Central memory CD4-positive, alpha-beta T cell (primary cell): ENCODE measurements at regions not wholly inside any gene's neighbourhood (a gene's known extent, or its start where the extent isn't known, plus 50 kb on each side); places are given as distances from the start of the nearest gene placed in this dataset.

Source experiments
- DNase-seq: peaks from one replicate; pipeline ENCODE4 v3.0.0; 2022

DNA sequence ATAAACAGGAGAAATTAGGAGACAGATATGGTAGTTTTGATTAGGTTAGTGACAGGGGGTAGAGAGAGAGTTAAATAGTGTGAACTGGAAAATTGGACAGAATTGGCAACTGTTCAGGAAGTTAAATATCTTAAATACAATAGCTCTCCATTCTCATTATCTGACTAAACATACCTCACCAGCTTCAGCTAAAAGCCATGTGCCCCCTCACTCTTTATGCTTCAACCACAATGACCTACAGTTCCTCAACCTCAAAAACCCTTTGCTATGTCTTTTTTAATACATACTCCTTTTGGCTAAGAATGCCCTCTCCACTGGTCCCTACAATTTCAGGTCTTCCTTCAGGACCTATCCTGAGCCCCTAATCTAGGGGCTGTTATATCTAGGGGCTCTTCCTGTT lies 740.2 kb upstream of the ZEB2 start:
- DNase-seq: no peak

DNA sequence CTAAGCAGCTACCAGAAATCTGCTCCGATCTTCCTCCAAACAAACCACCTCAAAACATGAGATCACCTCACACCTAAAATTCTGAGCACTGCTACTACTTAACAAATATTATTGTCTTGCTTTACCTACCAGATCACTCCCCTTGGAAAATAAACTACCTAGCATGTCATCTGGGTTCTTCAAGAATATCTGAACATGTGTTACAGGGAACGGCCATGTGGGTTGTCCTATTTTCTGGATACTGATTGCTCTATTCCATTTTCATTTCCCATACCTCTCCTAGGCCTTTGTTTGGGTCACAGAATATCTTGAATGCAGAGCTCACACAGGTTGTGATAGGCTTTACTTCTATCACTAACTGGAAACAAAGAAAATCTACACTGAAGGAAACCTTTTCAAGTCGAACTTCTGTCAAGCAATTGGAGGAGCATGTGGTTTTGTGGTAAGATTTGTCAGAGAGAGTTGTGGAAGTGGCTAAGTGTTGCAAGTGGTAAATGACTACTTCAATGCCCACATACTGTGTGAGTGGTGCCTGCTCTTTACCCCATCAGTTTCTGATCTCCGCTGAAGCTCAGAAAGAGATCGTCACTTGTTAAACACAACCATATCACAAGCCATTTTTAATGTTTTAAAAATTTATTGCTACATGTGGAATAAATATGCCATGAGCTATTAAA lies 739.1 kb upstream of the ZEB2 start:
- DNase-seq: no peak

DNA sequence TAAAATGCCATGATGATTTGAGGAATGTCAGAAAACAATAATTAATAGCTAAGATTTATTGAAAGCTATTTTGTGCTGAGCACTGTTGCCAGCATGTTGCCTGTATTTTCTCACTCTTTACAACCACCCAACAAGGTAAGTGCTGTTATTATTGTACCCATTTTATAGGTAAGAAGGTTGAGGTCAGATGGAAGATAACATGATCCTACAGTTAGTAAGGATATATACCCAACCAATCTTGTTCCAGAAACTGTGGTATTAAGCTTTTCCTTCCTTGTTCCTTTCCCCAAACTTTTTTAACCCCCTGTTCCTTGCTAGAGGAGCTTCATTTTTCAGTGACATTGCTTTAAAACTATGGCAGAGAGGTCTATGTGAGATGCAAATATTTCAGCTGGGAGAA lies 738.0 kb upstream of the ZEB2 start:
- DNase-seq: no peak

DNA sequence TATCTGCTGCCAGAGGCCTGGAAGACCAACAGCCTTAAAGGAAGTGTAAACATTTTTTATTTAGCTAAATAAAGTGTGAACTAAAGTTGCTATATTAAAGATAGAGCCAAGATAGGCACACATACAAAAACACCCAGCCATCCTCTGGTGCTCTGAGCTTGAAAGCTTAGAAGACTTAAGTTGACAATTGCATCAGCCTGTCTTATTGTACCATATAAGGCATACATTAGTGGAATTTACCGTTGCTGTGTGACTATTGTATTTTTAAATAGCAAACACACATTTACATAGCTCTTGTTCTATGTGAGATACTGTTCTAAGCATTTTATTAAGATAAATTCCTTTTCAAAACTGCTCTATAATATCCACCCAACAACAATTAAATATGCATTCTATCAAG lies 736.6 kb upstream of the ZEB2 start:
- no peak for DNase-seq

DNA sequence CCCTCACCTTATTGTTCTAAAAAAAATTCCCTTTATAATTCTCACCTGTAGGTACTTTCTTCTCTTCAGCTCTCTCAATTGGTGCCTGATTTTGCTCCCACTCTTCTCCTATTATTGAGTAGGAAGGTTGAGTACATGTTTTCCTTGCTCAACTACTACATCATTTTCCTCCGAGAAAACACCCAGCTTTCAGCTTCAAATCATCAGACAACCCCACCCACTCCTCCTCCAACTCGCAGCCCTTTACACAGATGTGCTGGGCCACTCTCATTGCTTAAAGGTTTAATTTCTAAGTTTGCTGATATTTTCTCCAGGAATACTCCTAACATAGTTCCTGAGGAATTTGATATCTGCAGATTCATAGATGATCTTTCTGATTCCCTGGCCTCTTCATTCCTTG lies 734.4 kb upstream of the ZEB2 start:
- no peak for DNase-seq

DNA sequence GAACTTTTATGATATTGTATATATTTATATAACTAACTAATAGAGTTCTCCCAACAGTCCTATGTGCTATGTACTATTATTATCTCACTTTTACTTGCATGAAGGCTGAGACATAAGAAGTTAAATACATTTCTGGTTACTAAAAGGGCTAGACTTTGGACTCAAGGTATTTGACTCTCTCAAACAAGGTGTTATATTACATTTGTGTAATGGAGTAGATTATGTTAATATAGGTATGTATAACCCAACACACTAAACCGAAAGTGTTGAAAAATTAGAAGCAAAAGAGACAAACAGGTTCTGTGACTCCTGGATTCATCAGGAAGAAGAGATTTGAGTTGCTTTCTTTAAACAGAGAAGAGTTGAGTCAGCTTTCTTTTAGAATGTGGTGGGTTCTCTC lies 733.6 kb upstream of the ZEB2 start:
- DNase-seq: no peak

DNA sequence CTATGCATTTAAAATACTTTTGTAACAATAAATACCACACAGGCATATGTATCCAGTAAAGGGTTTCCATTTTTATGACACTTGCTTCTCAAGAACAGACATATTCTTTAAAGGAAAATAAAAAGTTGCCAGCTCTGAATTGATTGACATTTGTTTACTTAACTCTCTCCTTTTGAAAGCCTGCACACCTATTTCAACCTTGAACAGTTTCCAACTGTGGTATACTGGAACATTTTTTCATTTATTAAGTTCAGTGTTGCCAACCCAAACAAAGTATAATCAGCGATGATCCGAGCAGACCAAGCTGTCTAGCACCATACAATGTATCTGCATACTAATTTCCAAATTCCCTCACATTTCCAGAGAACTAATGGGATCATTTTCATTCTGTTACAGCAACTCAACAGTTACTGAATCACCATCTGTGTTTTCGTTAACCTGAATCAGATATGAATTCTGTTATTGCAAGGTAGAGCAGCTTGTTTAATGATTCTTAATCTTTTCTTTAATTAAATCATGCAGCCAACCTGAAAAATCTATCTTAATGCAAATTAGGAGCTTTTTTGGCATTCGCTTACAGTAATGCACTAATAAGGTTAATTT lies 725.5 kb upstream of the ZEB2 start:
- DNase-seq: no peak

DNA sequence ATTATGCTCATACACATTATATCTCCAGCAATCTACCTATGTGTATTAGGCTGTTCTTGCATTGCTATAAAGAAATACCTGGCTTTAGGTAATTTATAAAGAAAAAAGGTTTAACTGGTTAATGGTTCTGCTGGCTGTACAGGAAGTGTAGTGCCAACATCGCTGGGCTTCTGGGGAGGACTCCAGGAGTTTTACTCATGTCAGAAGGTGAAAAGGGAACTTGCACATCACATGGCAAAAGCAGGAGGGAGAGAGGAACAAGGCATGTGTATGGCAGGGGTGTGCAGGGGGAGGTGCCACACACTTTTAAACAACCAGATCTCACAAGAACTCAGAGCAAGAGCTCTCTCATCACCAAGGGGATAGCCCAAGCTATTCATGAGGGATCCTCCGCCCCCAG lies 715.4 kb upstream of the ZEB2 start:
- DNase-seq: no peak

DNA sequence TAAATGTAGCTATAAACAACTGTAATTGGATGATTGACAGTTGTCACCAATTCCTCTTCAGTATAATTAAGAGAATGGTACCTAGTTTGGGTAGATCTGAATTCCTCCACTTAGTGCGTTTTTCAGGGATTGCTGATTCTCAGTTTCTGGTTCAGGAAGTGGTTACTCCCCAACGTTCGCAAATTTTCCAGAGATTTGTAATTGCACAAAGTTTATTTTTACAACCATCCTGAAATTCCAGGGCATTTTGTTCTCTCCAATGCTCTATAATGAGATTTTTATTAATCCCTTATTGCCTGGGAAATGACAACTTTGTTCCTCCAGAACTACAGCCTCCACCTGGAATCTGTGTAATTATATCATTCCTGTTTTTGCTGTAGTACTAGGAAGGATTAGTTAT lies 710.6 kb upstream of the ZEB2 start:
- DNase-seq: no peak

DNA sequence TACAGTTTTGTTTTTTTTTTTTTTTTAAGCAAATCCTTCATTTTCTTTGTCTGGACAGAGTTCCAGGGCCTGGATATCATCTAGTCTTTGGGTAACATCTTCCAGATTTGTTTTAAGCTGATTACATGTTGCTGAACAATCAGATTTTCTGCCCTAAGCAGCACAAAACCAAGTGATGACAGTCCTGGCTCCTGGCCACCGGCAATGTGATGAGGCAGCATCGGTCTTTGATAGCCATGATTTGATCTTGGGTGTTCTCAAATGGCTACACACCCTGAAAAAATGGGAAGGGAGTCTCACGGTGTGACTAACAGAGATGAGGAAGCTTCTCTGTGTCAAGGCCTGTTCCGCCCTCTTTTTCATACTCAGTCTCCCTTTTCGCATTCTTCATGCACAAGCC lies 708.6 kb upstream of the ZEB2 start:
- DNase-seq: no peak

DNA sequence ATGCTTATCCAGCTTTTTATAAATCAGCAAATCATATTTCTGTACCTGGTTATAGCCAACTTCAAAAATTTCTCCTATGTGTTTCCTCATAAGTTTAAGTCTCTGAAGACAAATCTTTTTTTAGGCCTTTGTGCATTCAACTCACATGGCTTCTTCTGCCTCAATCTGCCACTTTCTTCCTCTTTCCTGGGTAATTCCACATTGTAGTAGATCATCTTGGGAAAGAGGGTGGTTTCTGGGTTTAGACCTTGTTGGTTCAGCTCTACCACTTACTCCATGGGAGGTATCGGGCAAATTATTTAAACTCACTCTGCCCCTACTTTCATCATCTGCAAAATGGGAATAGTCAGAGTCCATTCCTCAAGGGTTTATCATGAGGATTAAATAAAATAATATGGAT lies 707.0 kb upstream of the ZEB2 start:
- DNase-seq: no peak

DNA sequence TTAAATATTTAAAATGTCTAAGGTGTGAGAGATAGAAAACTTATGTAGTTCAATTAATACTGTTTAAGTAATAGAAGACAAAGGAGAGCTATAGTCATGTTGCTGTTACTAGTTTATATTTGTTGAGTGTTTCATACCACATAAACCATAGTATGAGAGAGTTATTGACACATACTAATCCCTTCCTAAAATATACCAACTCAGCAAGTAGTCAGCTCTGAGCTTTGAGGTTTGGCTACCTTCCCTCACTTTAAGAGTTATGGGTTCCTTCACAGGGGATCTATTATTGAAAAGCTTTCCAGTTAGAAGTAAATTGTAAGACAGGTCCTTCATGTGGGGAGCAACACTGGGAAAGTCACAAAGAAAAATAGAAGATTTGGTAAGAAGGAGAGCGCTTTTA lies 701.6 kb upstream of the ZEB2 start:
- DNase-seq: no peak

DNA sequence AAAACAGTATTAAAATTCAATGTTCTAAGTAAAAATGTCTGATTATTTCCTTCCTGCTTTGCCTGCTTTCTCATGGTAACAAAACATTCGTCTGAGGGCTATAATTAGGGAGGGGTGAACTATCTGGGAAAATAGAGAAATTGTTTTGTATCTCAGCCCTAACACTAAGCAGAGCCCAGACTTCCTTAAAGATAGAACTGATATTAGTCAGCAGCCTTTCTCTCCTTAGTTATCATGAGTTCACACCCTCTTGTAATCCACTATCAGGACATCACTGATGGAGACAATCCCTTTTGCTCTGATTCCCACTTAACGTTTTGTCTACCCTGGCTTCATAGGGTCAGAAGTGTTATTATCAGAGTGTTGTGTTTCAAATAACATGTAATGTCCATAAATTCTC lies 701.1 kb upstream of the ZEB2 start:
- DNase-seq: no peak

DNA sequence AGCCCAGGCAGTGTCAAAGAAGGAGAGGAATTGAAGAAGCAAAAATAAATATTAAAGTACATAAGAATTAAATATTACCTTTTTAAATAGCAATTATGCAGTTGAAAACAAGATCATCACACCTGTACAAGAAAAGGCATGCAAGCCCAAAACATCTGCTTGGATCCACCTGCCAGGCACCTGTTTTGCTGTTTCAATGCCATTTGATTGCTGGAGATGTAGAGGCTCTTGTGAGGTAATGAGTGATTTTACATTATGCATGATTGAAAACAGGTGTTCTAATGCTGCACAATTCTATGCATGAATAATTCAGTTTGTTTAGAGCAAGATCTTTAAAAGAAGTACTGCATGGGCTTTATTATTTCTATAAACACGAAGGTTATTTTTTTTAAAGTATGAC lies 700.6 kb upstream of the ZEB2 start:
- no peak for DNase-seq

DNA sequence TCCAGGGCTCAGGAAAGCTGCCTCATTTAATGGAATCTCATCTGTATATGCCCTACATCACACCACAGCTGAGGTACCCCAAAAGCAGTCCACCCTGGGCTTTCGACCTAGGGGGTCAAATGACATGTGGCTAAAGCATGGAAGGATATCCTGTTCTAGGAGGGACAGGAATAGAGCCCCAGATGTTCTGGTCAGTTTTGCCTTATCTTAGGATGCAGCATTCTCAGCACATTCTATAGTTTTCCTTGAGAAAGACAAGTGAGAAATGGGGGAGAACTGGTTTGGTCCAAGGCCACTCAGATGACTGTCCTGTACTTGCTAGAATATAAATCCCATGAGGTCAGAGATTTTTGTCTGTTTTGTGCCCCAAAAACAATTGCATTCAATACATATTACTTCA lies 688.0 kb upstream of the ZEB2 start:
- no peak for DNase-seq

DNA sequence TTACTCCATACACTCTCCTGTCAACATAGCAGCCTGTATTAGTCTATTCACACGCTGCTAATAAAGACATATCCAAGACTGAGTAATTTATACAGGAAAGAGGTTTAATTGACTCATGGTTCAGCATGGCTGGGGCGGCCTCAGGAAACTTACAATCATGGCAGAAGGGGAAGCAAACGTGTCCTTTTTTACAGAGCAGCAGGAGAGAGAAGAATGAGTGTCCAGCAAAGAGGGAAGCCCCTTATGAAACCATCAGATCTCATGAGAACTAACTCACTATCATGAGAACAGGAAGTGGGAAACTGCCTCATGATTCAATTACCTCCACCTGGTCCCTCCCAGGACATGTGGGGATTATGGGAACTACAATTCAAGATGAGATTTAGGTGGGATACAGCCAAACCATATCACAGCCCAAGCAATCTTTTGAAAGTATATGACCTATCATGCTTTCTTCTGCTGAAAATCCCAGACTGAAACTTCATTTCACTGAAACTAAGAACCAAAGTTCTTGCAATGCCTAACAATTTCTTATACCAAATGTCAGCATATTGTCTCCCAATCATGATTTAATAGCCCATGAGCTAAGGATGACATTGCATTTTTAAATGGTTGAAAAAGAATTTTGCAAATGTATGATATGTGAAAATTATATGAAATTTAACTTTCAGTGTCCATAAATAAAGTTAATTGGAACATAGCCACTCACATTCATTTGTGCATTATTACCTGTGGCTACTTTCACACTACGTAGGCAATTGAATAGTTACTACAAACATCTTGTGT lies 686.8 kb upstream of the ZEB2 start:
- no peak for DNase-seq

DNA sequence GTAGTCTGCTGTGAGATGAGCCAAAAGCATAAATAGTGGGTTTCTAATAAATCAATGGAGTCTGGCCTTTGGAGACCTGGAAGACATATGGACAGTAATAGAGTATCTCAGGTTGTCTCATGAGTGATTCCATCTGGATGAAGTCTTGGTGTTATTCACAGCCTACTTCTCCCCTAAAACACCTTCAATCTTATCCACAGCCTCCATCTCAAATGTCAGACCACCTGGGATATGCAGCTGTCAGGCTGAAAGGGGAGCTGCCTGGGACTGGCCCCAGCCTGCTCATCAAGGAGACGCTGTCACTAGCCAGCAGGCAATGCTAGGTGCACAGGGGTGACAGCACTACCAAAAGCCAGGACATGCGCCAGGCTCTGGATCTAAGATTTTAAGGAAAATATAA lies 684.0 kb upstream of the ZEB2 start:
- DNase-seq: no peak

DNA sequence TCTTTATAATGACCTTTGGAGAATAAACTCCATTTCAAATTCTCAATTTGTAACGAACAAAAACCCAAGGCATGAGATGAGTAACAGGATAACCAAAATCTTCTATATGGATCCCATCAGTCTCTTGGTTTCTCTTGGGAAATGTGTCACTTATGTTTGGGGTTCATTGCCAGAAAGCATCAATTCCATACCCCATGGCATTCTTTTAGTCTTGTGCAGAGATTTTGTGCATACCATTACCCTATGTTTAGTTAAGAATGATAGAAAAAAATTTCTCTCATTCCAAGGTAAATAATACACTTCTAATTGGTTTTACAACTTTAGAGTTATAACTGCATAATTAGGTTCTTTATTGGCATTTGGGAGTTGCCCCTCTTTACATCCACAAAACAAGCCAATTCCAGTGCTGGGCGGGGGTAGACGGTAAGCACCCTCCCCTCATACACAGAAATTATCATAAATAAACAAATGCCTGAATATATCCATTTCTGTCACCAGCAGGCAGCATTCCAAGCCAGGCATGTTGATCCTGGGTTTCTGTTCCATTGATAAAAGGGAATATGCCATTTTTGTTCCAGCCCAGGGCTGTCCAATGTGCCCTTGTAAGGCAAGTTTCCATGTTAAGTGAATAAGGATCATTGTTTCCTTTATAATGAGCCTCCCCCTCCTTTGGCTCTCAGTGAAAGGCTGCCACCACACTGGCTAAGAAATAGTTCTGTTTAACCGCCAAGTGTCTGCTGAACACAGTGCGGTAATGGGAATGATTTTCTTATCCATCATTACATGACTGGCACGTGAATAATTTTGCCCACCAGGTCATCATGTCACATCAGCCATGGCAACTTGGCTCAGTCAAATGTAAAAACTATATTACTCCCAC lies 680.1 kb upstream of the ZEB2 start:
- DNase-seq: no peak

DNA sequence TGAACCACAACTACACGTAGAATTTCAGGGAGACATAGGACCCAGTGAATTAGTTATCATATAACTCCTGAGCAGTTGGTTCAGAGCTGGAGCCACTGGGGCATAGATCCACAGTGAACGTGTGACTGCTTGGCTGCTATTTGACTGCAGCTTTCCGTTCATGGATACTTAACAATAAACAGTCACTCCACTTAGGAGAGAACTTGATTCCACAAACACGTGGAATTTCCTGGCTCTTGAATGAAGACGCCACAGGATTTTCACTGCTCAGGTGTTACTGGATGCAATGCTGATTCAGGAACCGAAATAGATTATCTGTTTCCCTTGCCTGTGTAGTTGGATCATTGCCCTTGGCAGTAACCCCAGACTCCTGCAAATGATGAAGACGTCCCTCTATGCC lies 679.1 kb upstream of the ZEB2 start:
- DNase-seq: no peak

DNA sequence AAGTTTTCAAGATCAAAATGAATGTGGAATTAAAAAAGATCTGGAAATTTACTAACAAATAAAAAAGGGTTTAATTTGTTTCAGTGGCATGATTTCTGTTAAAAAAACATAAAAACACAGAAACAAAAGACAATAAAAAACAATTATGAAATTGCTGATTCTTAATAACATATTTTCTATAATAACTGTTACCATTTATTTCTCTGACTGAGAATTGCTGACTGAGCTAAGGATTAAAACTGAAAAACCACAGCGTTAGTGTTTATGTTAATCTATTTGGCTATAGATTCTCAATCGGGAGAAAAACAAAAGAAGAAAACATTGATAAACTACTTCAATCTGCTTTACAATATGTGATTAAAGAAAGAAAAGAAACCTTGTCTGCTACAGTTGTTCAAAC lies 678.6 kb upstream of the ZEB2 start:
- no peak for DNase-seq

DNA sequence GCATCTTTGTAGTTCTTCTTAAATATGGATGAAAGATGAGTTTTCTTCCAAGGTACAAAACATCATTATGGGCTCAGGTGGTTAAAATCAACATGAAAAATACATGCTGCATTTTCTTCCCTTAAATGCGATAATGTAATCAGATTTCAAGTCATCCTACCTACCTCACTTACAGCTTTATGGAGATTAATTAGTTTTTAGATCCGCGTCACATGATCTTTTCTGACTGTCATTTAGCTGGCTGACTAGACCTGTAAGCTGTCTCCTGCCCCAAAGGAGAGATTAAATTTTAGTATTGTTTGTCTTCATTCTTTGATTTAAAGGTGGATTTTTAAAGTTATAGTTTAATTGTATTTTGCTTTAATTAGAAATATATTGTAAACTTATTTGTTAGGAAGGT lies 678.0 kb upstream of the ZEB2 start:
- DNase-seq: no peak

DNA sequence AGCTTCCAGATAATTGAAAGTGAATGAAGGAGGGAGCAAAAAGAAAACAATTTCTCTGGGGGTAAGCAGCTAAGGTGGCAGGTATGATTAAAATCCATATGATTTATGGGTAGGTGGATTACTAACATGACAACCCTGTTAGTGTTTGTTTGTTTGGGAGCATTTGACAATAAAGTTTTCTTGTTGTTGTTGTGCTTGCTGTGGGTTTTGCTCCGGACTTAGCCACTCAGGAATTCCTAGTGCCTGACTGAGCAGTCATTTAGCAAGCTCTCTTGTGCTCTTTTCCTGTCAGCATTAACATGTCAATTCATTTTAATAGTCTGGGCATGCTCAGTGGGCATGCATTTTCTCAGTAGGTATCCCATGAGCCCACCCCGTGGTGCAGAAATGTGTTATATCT lies 674.8 kb upstream of the ZEB2 start:
- no peak for DNase-seq

DNA sequence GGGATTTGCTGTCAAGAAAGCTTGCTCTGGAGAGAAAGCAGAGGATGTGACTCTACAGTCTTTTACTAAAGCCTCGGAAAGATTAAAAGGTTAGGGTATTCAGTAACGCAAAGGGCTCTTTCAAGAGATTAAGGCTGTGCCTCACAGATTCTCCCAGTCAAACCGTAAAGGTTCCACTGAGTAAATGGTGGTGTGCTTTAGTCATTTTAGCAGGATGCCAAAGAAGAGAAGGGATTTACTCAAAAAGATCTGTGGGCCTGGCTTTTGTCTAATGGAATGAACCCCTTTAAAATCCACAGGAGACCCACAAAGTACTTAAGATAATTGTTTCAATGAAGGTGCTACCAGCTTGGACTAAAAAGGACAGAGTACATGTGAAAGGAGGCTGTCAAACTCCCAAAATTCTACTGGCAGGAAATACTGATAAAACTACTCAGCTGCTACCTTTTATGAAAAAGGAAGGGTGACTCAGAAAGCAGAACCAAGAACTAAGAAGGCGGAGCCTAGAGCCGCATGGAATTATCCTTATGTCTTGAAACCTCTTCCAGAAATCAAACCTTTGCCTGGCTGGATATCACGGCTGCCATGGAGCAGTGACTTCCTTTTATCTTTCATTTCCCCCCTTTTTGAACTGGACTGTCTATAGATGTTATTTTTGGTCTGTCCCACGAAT lies 670.2 kb upstream of the ZEB2 start:
- no peak for DNase-seq
